ENCODE measurements at regions not wholly inside any gene's neighbourhood (a gene's known extent, or its start where the extent isn't known, plus 50 kb on each side); places are given as distances from the start of the nearest gene placed in this dataset.

DNA sequence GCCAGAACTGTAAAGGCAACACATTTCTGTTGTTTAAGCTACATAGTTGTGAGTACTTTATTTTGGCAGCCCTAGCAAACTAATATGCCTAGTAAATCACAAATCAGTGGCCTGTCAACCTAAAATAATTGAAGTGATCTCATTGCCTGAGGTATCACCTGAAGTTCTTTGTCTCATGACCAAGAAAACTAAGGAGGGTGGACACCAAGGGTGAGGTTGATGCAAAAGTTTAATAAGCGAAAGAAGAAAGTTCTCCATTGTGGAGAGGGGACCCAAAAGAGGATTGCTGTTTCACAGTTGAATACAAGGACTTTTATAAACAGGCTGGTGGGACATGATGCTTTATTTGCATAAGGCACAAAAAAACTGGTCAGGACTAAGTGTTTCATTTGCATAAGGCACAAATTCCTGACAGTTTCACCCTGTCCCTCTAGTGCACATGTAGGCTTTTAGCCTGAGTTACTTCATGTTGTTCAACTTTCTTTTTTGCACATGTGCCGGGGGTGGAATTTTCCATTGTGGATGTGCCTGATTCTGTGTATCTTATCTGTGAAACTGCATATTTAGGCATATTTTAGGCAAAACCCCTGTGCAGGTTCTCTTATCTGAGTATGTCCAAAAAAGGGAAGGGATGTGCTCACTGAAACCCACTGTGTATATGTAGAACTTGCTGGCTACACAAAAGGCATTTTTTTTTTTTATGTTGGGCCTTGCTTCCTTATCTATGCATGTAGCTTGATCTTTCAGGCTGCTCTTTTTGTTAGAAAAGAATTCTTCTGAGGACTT is 108.6 kb upstream of the RAI14 start:
- H3K27me3 Mint-ChIP-seq (ENCODE audit: low read depth): no peaks in the 10 kb centered on the region
- H3K4me1 Mint-ChIP-seq (ENCODE audit: low read depth): peaks cover 3% of the 10 kb centered on the region
- no peak overlapping the region for H3K27ac Mint-ChIP-seq (ENCODE audit: unreplicated experiment)
- peaks cover 7% of the 10 kb centered on the region for H3K36me3 Mint-ChIP-seq (ENCODE audit: low read depth)
- TF ChIP-seq, protein P1, sequence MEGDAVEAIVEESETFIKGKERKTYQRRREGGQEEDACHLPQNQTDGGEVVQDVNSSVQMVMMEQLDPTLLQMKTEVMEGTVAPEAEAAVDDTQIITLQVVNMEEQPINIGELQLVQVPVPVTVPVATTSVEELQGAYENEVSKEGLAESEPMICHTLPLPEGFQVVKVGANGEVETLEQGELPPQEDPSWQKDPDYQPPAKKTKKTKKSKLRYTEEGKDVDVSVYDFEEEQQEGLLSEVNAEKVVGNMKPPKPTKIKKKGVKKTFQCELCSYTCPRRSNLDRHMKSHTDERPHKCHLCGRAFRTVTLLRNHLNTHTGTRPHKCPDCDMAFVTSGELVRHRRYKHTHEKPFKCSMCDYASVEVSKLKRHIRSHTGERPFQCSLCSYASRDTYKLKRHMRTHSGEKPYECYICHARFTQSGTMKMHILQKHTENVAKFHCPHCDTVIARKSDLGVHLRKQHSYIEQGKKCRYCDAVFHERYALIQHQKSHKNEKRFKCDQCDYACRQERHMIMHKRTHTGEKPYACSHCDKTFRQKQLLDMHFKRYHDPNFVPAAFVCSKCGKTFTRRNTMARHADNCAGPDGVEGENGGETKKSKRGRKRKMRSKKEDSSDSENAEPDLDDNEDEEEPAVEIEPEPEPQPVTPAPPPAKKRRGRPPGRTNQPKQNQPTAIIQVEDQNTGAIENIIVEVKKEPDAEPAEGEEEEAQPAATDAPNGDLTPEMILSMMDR (IDR thresholded peaks at IDR 0.05): no peak
- DNase-seq (ENCODE audit: low spot score): no peak
- H3K9me3 Mint-ChIP-seq (ENCODE audit: low read depth): peaks cover 17% of the 10 kb centered on the region
- H3K4me3 Mint-ChIP-seq (ENCODE audit: unreplicated experiment): no peak overlapping the region

DNA sequence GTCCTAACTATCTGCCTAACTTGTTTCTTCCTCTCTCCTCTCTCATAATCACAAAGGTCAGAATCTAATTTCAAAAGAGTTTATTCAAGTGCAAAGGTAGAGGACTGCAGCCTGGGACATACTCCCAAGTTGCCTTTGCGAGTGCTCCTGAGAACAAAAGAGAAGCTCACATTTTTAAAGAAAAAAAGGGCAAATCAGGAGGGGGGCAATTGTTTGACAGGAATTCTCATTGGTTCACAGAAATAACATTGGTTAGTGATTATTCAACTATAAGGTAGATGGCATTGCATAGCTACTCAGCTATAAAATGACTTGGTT is 108.1 kb upstream of the RAI14 start:
- Mint-ChIP-seq H3K4me3 (ENCODE audit: unreplicated experiment) (no peak overlapping the region), H3K9me3 (ENCODE audit: low read depth) (peaks cover 17% of the 10 kb centered on the region), H3K36me3 (ENCODE audit: low read depth) (peaks cover 7% of the 10 kb centered on the region), H3K27me3 (ENCODE audit: low read depth) (no peaks in the 10 kb centered on the region), H3K27ac (ENCODE audit: unreplicated experiment) (no peak overlapping the region), H3K4me1 (ENCODE audit: low read depth) (peaks cover 3% of the 10 kb centered on the region)
- no peak for DNase-seq (ENCODE audit: low spot score)
- TF ChIP-seq, protein P1 (IDR thresholded peaks at IDR 0.05): no peak

DNA sequence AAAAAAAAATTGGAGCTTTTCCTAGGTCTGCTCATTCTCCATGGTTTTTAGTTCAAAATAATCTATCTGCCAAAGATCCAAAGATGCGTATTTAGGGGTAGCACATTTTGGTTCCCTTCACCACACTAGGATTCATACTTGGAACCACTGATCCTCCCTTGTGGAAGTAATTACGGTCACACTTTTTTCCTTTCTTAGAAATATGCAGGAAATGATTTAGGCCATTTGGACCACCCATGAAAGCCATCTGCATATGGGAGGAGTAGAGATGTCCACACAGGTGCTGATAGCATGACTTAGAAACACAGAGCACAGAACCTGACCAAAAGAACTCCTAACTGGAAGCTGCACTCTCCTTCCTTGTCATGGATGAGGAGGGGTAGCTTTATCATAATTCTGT is 105.9 kb upstream of the RAI14 start:
- Mint-ChIP-seq H3K36me3 (ENCODE audit: low read depth) (peaks cover 2% of the 10 kb centered on the region), H3K27ac (ENCODE audit: unreplicated experiment) (no peak overlapping the region), H3K9me3 (ENCODE audit: low read depth) (peaks cover 6% of the 10 kb centered on the region), H3K27me3 (ENCODE audit: low read depth) (no peaks in the 10 kb centered on the region), H3K4me1 (ENCODE audit: low read depth) (peaks cover 3% of the 10 kb centered on the region), H3K4me3 (ENCODE audit: unreplicated experiment) (no peak overlapping the region)
- TF ChIP-seq, protein P1 (IDR thresholded peaks at IDR 0.05): no peak
- no peak for DNase-seq (ENCODE audit: low spot score)

DNA sequence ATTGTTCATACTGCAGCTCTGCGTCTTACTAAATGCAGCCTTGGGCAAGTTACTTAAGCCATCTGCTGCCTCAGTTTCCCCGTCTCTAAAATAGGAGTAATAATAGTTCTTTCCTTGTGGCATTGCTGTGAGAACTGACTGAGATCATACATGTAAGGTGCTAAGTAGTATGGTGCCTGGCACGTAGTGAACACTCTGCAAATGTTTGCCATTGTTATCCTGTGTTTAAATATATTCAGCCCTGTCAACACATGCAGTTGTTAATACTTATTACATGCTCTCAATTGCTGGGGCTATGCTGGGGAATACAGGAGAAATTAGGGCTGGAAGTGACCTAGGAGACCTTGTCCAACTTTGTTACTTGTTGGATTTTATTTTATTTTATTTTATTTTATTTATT is 105.2 kb upstream of the RAI14 start:
- Mint-ChIP-seq H3K4me1 (ENCODE audit: low read depth) (peaks cover 3% of the 10 kb centered on the region), H3K4me3 (ENCODE audit: unreplicated experiment) (no peak overlapping the region), H3K9me3 (ENCODE audit: low read depth) (peaks cover 5% of the 10 kb centered on the region), H3K27me3 (ENCODE audit: low read depth) (no peaks in the 10 kb centered on the region), H3K27ac (ENCODE audit: unreplicated experiment) (no peak overlapping the region), H3K36me3 (ENCODE audit: low read depth) (peaks cover 1% of the 10 kb centered on the region)
- TF ChIP-seq, protein P1 (IDR thresholded peaks at IDR 0.05): no peak
- no peak for DNase-seq (ENCODE audit: low spot score)

DNA sequence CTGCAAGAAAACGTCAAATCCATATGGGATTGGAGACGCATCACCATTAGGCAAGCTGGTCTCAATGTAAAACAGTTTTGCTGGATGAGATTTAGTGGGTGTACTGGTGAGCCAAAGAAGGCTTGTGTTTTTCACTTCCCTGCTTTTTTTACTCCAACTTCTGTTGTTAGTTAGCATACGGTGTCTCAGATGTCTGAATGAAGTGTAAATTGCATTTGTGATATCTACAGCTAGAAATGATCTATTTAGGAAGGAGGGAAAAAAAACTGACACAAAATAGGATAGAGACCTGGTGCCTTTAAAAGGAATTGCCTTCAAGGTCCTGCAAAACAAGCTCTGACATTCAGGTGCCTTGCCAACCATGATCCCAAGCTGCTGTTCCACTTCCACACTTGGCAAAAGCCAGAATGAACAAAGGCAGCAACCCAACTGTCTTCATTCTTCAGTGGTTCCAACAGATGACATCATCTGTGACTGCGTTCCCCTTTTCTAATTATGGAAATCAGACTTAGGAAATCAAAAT is 104.2 kb upstream of the RAI14 start:
- DNase-seq (ENCODE audit: low spot score): no peak
- peaks cover 3% of the 10 kb centered on the region for H3K4me1 Mint-ChIP-seq (ENCODE audit: low read depth)
- H3K27me3 Mint-ChIP-seq (ENCODE audit: low read depth): no peaks in the 10 kb centered on the region
- no peak overlapping the region for H3K4me3 Mint-ChIP-seq (ENCODE audit: unreplicated experiment)
- H3K36me3 Mint-ChIP-seq (ENCODE audit: low read depth): no peaks in the 10 kb centered on the region
- TF ChIP-seq, protein P1 (IDR thresholded peaks at IDR 0.05): no peak
- peaks cover under 1% of the 10 kb centered on the region for H3K9me3 Mint-ChIP-seq (ENCODE audit: low read depth)
- no peak overlapping the region for H3K27ac Mint-ChIP-seq (ENCODE audit: unreplicated experiment)
